Right ventricle myocardium superior (tissue), 1 donor: ENCODE measurements at regions not wholly inside any gene's neighbourhood (a gene's known extent, or its start where the extent isn't known, plus 50 kb on each side); places are given as distances from the start of the nearest gene placed in this dataset.
A peak's percentile ranks its signal among the peaks of the same experiment; 100 is the strongest.
"Not testable (repeated sequence)": the region's sequence is repeated elsewhere in the genome, so short reads cannot be mapped to it uniquely, and the experiment has no call there.

Experiments used
- ATAC-seq: fragments of 200-7000 bp; cut with Tn5 transposase; one replicate; pipeline ENCODE4 v1.9.1; 2020; ENCODE audit warnings: mild to moderate bottlenecking; ENCODE audit not compliant: poor library complexity
- DNase-seq: peaks from one replicate; pipeline ENCODE4 v3.0.0-alpha.2; 2020
- intact Hi-C: fragments of 100-400 bp; cut with DNase I; formaldehyde crosslinking; loops from one replicate; pipeline ENCODE4 v1.11.2; 2022
- donor health status: DM: no; HTN: yes; CAD: no; lungs with severe emphysema.

GRCh38 chr15:31650055-31650701 lies 323.5 kb downstream of the KLF13 start:
- intact Hi-C loops = not testable (repeated sequence)
- peak; percentile 80 for DNase-seq
- ATAC-seq = peak; percentile 89

GRCh38 chr15:31656915-31657314 lies 330.3 kb downstream of the KLF13 start:
- DNase-seq, ATAC-seq, intact Hi-C loops: not testable (repeated sequence)

GRCh38 chr15:31660816-31661215 lies 334.2 kb downstream of the KLF13 start:
- intact Hi-C loops = no loop called here
- DNase-seq (no peak), ATAC-seq (no peak)

DNA sequence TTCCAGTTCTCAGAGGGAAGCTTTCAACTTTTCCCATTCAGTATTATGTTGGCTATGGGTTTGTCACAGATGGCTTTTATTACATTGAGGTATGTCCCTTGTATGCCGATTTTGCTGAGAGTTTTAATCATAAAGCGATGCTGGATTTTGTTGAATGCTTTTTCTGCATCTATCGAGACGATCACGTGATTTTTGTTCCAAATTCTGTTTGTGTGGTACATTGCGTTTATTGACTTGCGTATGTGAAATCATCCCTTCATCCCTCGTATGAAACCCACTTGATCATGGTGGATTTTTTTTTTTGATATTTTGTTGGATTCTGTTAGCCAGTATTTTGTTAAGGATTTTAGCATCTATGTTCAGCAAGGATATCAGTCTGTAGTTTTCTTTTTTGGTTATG lies 339.1 kb downstream of the KLF13 start:
- intact Hi-C loops, DNase-seq: not testable (repeated sequence)

DNA sequence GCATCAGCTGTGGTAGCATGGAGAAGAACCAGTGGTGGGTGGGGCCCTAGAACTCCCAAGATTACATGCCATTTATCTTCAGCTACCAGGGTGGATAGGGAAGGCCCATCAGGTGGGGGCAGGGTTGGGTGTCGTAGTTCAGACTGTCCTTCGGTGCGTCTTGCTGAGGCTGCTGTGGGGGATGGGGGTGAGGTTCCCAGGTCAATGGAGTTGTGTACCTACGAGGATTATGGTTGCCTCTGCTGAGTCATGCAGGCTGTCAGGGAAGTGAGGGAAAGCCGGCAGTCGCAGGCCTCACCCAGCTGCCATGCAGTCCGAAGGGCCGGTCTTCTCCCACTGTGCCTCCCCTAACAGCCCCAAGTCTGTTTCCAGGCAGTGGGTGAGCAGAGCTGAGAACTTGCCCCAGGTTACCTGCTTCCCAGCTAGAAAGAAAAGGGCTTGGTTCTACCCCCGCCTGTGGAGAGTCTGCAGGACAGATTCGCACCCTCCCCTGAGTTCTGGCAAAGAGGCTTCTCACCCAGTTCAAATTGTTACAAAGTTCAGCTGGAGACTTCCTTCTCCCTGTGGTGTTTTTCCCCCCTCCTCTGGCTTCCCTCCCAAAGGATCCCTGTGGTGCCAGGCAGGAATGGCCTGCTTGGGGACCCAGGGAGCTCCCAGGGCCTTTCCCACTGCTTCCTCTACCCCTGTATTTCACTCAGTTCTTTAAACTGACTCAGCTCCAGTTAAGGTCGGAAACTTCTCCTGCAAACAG lies 342.7 kb downstream of the KLF13 start:
- DNase-seq, intact Hi-C loops, ATAC-seq: not testable (repeated sequence)

More for the DNA sequence above, 339.1 kb downstream of the KLF13 start:
- ATAC-seq = not testable (repeated sequence)

- DNase-seq, intact Hi-C loops, ATAC-seq: not testable (repeated sequence)
Observed at GRCh38 chr15:31673263-31673662, 346.6 kb downstream of the KLF13 start.

DNA sequence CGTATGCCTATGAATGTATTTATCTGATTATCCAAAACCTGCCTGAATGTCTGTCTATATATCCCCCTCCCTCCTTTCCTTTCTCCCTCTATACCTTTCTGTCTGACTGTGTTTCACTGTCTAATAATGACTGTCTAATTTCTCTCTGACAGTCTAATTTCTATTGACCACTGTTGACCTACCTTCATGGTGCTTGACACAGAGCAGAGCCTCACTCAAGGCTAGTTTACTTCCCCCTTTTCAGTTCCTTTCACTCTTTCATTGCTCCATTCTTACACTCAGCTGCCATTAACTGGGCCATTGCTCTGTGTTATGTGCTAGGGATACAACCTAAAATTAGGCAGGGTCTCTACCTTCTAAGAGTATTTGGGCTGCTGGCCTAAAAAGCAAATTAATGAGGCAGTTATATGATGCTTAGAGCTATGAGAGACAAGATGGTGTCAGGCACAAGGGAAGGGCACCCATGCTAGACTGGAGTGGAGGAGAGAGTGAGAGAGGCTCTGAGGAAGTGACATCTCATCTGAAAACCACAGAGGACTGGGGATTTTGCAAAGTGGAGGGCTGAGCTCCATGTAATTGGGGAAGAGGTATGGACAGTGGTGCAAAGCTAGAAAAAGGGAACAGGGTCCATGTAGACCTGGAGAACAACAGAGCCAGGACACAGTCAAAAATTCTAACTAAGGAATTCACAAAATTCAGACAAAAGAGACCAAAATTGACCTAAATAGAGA lies 348.6 kb upstream of the CHRNA7 start:
- DNase-seq, intact Hi-C loops, ATAC-seq: not testable (repeated sequence)

DNA sequence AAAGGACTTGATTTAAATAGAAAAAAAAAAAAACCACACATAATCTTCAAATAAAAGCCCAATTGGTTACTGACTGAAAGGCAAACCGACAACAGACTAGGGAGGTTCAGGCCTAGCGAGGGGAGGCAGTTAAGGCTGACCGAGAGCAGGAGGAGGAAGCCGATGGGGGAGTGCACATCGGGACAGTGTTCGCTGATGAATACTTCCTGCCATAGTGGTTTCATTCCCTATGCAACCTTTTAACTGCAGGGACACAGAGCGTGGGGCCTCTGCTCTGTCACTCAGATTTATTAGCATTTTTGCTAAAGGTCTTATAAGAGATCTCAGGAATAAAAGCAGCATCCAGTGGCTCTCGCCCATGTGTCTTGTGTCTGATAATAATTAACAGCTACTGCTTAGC lies 343.2 kb upstream of the CHRNA7 start:
- DNase-seq, ATAC-seq, intact Hi-C loops: not testable (repeated sequence)

- ATAC-seq, DNase-seq, intact Hi-C loops: not testable (repeated sequence)
Observed at GRCh38 chr15:31696509-31696908, 333.8 kb upstream of the CHRNA7 start.

DNA sequence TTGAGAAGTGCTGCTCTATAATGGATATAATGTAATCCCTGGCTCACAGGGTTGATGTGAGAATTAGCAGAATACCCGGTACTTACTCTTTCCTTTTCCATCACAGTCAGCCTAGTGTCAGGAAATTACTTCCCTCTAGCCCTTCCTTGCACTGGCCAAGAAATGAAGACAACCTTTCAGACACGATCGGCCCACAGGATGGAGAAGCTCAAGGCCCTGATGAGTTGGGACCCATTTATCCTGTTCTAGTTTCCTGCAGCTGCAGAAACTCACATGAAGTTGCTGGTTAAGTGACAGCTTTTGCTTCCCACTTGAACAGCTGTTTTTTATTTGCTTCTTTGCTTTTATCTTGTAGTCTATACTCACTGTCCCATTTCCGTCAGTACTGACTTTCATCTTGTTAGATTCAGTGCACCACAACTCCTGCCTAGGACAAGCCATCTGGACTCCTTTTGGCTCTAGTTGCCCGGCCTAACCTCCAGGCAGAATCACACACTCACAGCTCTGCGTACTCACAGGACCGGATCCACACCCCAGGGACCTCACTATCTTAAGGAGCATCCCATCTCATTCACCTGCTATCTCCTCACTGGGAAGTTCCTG lies 325.1 kb upstream of the CHRNA7 start:
- DNase-seq, intact Hi-C loops: not testable (repeated sequence)
- ATAC-seq = peak; percentile 78

DNA sequence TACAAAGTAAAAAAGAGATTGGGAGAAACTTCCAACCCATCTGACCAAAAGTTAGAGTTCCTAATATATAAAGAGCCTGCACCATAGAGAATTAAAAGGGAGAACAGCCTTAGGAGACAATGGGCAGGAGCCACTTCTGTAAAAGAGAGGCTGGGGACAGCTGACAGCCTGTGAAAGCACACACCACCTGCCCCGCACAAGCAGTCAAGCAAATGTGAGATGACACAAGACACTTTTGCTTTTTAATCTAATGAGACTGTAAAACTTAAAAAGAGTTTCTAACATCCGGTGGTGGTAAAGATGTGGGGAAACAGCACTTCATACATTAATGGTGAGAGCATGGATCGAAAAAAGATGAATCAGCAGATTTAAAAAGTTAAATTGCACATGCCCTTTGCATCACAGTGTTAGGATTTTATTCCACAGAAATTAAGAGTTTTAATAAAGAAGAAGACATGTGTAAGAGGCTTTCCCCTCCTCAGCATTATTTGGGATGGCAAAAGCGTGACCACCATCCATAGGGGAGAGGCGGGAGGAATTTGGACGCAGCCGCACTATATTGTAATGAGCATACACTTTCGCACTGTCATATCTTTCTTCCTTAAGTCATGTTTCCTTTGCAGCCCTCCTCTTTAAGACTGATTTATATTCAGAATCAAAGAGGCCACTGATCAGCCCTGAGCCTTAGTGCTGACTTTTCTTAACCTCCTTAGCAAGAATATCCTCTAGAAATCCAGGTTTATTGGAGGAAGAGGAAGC lies 322.2 kb upstream of the CHRNA7 start:
- DNase-seq, intact Hi-C loops, ATAC-seq: not testable (repeated sequence)

GRCh38 chr15:31708703-31709327 lies 321.5 kb upstream of the CHRNA7 start:
- ATAC-seq, DNase-seq, intact Hi-C loops: not testable (repeated sequence)

GRCh38 chr15:31709479-31709878 lies 320.8 kb upstream of the CHRNA7 start:
- intact Hi-C loops, ATAC-seq, DNase-seq: not testable (repeated sequence)

- ATAC-seq, intact Hi-C loops, DNase-seq: not testable (repeated sequence)
Observed at GRCh38 chr15:31710806-31711205, 319.5 kb upstream of the CHRNA7 start.

DNA sequence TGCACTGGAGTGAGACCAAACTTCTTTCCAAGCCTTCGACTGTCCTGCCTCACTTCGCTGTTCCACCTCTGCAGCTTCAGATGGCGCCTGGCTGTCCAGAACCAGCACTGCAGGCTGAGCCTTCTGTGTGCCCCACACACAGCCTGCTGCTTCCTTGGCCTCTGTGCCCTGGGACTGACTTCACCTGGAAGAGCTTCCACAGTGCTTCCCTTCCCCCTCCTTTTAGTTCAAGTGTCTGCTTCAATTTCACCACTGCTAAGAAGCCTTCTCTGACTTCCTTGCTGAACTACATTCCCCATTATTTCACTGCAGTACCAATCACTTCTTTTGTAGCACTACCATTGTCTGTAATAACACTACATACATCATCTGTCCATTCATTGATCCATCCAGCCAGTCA lies 315.1 kb upstream of the CHRNA7 start:
- intact Hi-C loops, ATAC-seq, DNase-seq: not testable (repeated sequence)

DNA sequence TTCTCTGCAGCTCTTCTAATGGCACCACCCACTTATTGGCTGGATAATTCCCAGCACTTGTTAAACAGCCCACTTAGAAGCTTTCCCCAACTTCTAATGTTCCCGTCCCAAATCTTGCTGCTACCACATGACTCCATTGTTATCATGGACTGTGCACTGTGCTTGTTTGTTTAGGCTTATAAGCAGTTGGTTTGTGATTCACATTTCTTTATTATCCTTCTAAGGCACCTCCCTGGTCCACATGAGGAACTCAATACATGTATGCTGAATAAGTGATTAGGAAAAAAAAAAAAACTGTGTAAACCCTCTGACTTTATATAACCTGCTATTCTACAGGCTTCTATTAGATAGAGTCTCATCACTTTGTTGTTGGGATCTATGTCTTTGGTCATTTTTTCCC lies 311.7 kb upstream of the CHRNA7 start:
- ATAC-seq, intact Hi-C loops, DNase-seq: not testable (repeated sequence)

DNA sequence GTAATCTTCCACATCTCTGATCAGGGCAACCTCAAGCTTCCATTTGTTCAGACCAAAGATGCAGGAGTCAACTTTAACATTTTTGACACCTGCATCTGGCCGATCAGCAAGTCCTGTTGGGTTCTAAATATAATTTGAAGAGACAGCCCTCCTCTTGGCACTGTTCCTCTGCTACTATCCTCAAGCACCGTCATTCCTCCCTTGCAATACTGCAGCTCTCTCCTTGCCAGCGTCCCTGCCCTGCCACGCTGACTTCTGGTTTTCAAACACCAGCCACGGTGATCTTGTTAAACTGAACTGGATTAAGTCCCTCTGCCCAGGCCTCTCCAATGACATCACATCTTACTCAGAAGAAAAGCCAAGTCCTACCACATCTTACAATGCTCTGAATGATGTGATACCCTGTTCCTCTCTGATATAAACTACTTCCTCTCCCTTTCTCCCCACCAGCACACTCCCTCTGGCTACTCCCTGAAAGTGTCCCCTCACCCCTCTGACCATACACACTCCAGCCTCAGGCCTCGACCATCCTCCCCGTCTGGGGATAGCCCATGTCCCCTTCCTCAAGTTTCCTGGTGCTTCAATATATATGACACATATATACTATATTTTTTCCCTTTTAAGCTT lies 310.8 kb upstream of the CHRNA7 start:
- DNase-seq, intact Hi-C loops: not testable (repeated sequence)
- peak; percentile 97 for ATAC-seq
